ENCODE measurements at regions not wholly inside any gene's neighbourhood (a gene's known extent, or its start where the extent isn't known, plus 50 kb on each side); places are given as distances from the start of the nearest gene placed in this dataset.
A peak's percentile ranks its signal among the peaks of the same experiment; 100 is the strongest.

DNA sequence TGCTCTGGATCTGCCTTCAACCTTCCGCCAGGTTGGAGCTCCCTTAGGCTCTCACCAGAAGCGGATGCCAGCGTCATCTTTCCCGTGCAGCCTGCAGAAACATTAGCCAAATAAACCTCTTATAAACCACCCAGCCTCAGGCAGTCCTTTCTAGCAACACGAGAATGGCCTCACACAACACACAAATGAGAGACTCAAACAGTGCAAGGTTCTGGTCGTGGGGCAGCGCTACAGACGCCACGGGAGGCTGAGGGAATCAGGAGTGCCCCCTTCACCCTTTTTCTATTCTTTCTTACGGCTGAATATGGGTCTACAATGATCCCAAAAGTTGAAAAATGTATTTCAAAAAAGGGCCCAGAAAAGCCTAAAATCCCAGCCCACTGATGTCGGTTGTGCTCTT is 96.4 kb downstream of the FOXL3 start:
- Mint-ChIP-seq H3K4me1 (peaks cover 12% of the 10 kb centered on the region), H3K4me3 (no peak overlapping the region), H3K27ac (no peak overlapping the region), H3K9me3 (peaks cover 15 to 52% (median 39%) of the 10 kb centered on the region in 7 donors), H3K36me3 (no peaks in the 10 kb centered on the region), H3K27me3 (ENCODE audit: low read depth in 3 of 3) (peaks cover 11 to 22% (median 17%) of the 10 kb centered on the region in 3 donors)
- Histone ChIP-seq H3K9ac (ENCODE audit: insufficient read depth, low read length, poor library complexity, severe bottlenecking) (no peak overlapping the region), H3K79me2 (ENCODE audit: insufficient read depth, low read length) (no peaks in the 10 kb centered on the region), H3K4me2 (replicated peaks; ENCODE audit: extremely low read depth, low read length, poor library complexity, severe bottlenecking) (no peak overlapping the region), H4K20me1 (ENCODE audit: insufficient read depth, low read length) (no peaks in the 10 kb centered on the region), H3K9me3 (replicated peaks in 1 of 2; ENCODE audit: control insufficient read depth in 1 of 2, insufficient read depth in 1 of 2, low read length in 2 of 2) (peaks cover 0 to 55% of the 10 kb centered on the region in 2 donors), H3K4me3 (replicated peaks in 1 of 3; ENCODE audit: low read depth in 2 of 3, low read length in 3 of 3) (no peak overlapping the region), H3K27ac (ENCODE audit: low read depth in 1 of 2, low read length in 2 of 2) (no peak overlapping the region), H3K27me3 (ENCODE audit: control insufficient read depth in 2 of 2, insufficient read depth in 2 of 2, low read length in 2 of 2) (peaks cover 0 to 6% of the 10 kb centered on the region in 2 donors), H3K36me3 (replicated peaks in 1 of 2; ENCODE audit: control insufficient read depth in 1 of 2, insufficient read depth in 2 of 2, low read length in 2 of 2) (no peaks in the 10 kb centered on the region), H2AFZ (ENCODE audit: insufficient read depth, low read depth, low read length, poor library complexity, severe bottlenecking) (no peak overlapping the region), H3K4me1 (ENCODE audit: control insufficient read depth in 1 of 2, insufficient read depth in 2 of 2, low read length in 2 of 2) (peaks cover 0 to 3% of the 10 kb centered on the region in 2 donors)
- intact Hi-C loops (cut with micrococcal nuclease), result no loop called here
- no peak for DNase-seq
- WGBS (ENCODE audit: insufficient coverage), result 94% methylated on average over 9 of the region's 11 CpGs
- TF ChIP-seq, protein P1, sequence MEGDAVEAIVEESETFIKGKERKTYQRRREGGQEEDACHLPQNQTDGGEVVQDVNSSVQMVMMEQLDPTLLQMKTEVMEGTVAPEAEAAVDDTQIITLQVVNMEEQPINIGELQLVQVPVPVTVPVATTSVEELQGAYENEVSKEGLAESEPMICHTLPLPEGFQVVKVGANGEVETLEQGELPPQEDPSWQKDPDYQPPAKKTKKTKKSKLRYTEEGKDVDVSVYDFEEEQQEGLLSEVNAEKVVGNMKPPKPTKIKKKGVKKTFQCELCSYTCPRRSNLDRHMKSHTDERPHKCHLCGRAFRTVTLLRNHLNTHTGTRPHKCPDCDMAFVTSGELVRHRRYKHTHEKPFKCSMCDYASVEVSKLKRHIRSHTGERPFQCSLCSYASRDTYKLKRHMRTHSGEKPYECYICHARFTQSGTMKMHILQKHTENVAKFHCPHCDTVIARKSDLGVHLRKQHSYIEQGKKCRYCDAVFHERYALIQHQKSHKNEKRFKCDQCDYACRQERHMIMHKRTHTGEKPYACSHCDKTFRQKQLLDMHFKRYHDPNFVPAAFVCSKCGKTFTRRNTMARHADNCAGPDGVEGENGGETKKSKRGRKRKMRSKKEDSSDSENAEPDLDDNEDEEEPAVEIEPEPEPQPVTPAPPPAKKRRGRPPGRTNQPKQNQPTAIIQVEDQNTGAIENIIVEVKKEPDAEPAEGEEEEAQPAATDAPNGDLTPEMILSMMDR (IDR thresholded peaks at IDR 0.05), result no peak

DNA sequence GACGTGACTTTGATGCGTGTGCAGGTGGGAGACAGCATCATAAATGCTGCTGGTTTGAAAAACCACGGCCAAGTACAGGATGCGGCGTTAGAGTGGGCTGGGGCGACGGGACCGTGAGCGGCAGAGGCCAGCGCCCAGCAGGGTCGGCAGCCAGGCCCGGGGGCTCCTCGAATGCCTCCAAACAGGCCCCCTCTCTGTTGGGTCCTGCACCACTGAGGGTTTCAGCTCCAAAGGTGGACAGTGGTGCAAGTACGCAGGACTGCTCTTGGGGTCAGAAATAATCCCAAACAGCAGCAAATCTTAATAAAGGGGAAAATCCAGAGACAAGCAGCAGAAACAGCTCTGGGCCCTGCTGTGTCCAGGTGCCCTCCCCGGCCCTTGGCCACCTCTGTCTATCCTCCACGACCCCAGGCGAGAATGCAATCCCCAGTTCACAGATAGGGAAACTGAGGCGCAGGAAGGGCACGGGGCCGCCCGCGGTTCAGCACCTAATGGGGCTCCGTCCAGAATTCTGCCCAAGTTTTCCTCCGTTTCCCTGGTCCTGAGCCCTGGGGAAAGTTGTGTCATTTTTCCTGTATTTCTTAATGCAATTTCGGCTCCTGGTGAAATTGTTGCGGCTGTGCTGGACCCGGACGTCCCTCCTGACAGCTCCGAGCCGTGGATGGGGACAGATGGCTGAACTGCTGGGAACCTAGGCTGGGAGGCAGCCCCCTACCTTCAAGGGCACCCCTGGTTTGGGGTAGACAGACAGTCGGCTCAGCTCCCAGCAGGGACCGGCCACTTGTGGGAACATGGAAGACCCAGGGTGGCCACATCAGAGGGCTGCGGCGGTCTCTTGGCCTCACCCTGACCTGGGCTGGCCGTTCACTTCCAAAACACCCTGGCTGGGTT is 97.4 kb downstream of the FOXL3 start:
- Mint-ChIP-seq H3K36me3 (no peaks in the 10 kb centered on the region), H3K27ac (peak overlapping the region in 1 of 7 donors; percentile 25), H3K9me3 (peaks cover 20 to 61% (median 44%) of the 10 kb centered on the region in 7 donors), H3K4me3 (no peak overlapping the region), H3K4me1 (peaks cover 2% of the 10 kb centered on the region), H3K27me3 (ENCODE audit: low read depth in 3 of 3) (peaks cover 4 to 18% (median 9%) of the 10 kb centered on the region in 3 donors)
- Histone ChIP-seq H3K36me3 (replicated peaks in 1 of 2; ENCODE audit: control insufficient read depth in 1 of 2, insufficient read depth in 2 of 2, low read length in 2 of 2) (no peaks in the 10 kb centered on the region), H4K20me1 (ENCODE audit: insufficient read depth, low read length) (no peaks in the 10 kb centered on the region), H2AFZ (ENCODE audit: insufficient read depth, low read depth, low read length, poor library complexity, severe bottlenecking) (no peak overlapping the region), H3K79me2 (ENCODE audit: insufficient read depth, low read length) (no peaks in the 10 kb centered on the region), H3K9ac (ENCODE audit: insufficient read depth, low read length, poor library complexity, severe bottlenecking) (no peak overlapping the region), H3K27me3 (ENCODE audit: control insufficient read depth in 2 of 2, insufficient read depth in 2 of 2, low read length in 2 of 2) (no peaks in the 10 kb centered on the region), H3K4me1 (ENCODE audit: control insufficient read depth in 1 of 2, insufficient read depth in 2 of 2, low read length in 2 of 2) (no peaks in the 10 kb centered on the region), H3K9me3 (replicated peaks in 1 of 2; ENCODE audit: control insufficient read depth in 1 of 2, insufficient read depth in 1 of 2, low read length in 2 of 2) (peaks cover 0 to 65% of the 10 kb centered on the region in 2 donors), H3K27ac (ENCODE audit: low read depth in 1 of 2, low read length in 2 of 2) (no peak overlapping the region), H3K4me3 (replicated peaks in 1 of 3; ENCODE audit: low read depth in 2 of 3, low read length in 3 of 3) (no peak overlapping the region), H3K4me2 (replicated peaks; ENCODE audit: extremely low read depth, low read length, poor library complexity, severe bottlenecking) (no peak overlapping the region)
- WGBS (ENCODE audit: insufficient coverage), result 98% methylated on average over 30 of the region's 35 CpGs
- no peak for DNase-seq
- TF ChIP-seq, protein P1 (IDR thresholded peaks at IDR 0.05), result no peak
- intact Hi-C loops (cut with micrococcal nuclease), result no loop called here

All from CD14-positive monocyte (primary cell).